Keratinocyte (primary cell): ENCODE measurements at regions not wholly inside any gene's neighbourhood (a gene's known extent, or its start where the extent isn't known, plus 50 kb on each side); places are given as distances from the start of the nearest gene placed in this dataset.

Experiments used
- DNase-seq: peaks from one replicate; pipeline ENCODE4 v3.0.0-alpha.2; 2011; ENCODE audit warnings: low read depth, missing footprints, low spot score
- FAIRE-seq: peaks from 2 replicates; lab custom pipeline; 2011; peaks lifted over from hg19 to GRCh38; lab: Jason Lieb, UNC
- H2AFZ ChIP-seq: 2 replicates; pipeline ENCODE4 v1.6.0; 2012; ENCODE audit warnings: low read length, control low read depth, inconsistent platforms; ENCODE audit not compliant: control insufficient read depth
- H3K27ac ChIP-seq: 2 replicates; pipeline ENCODE4 v1.5.1; 2011; ENCODE audit warnings: low read length; ENCODE audit not compliant: control insufficient read depth, insufficient read depth
- H3K27me3 ChIP-seq: 3 replicates; pipeline ENCODE4 v1.6.0; 2011; ENCODE audit warnings: low read length; ENCODE audit not compliant: control insufficient read depth, insufficient read depth; ENCODE audit errors: extremely low read depth
- H3K36me3 ChIP-seq, 2 experiments: 2 replicates in 1 of 2; 3 replicates in 1 of 2; pipeline ENCODE4 v1.5.1; 2011; ENCODE audit warnings: low read length in 2 of 2, mild to moderate bottlenecking in 1 of 2; ENCODE audit not compliant: control insufficient read depth in 2 of 2, insufficient read depth in 2 of 2; ENCODE audit errors: extremely low read depth in 1 of 2
- H3K4me1 ChIP-seq: 3 replicates; pipeline ENCODE4 v1.5.1; 2011; ENCODE audit warnings: low read length; ENCODE audit not compliant: control insufficient read depth, insufficient read depth; ENCODE audit errors: extremely low read depth
- H3K4me2 ChIP-seq: 3 replicates; pipeline ENCODE4 v1.6.0; 2011; ENCODE audit warnings: low read depth, low read length; ENCODE audit not compliant: control insufficient read depth, insufficient read depth; ENCODE audit errors: extremely low read depth
- H3K4me3 ChIP-seq, 3 experiments: fragments of 200-600 bp in 1 of 3; sonication (generic) in 1 of 3; 2 replicates in 2 of 3; 3 replicates in 1 of 3; pipeline ENCODE4 v1.5.1; 2011 to 2016; ENCODE audit warnings: low read length in 3 of 3, mild to moderate bottlenecking in 3 of 3, control low read depth in 2 of 3, inconsistent platforms in 1 of 3, low read depth in 1 of 3, mixed read lengths in 1 of 3, mixed run types in 1 of 3, moderate library complexity in 1 of 3; ENCODE audit not compliant: control insufficient read depth in 2 of 3, insufficient read depth in 2 of 3; ENCODE audit errors: extremely low read depth in 1 of 3
- H3K79me2 ChIP-seq: 2 replicates; pipeline ENCODE4 v1.6.0; 2012; ENCODE audit warnings: low read length; ENCODE audit not compliant: control insufficient read depth, insufficient read depth
- H3K9ac ChIP-seq: 3 replicates; pipeline ENCODE4 v1.6.0; 2011; ENCODE audit warnings: low read length; ENCODE audit not compliant: control insufficient read depth, insufficient read depth; ENCODE audit errors: extremely low read depth
- H3K9me1 ChIP-seq: 3 replicates; pipeline ENCODE4 v1.6.0; 2011; ENCODE audit warnings: low read length; ENCODE audit not compliant: control insufficient read depth, insufficient read depth; ENCODE audit errors: extremely low read depth
- H3K9me3 ChIP-seq: 2 replicates; pipeline ENCODE4 v1.5.1; 2012; ENCODE audit warnings: low read depth, low read length; ENCODE audit not compliant: control insufficient read depth
- H4K20me1 ChIP-seq: 3 replicates; pipeline ENCODE4 v1.6.0; 2011; ENCODE audit warnings: low read length; ENCODE audit not compliant: control insufficient read depth, insufficient read depth; ENCODE audit errors: extremely low read depth
- EZH2 ChIP-seq: IDR thresholded peaks from one replicate; pipeline ENCODE4 v1.6.1; 2012; ENCODE audit warnings: inconsistent platforms, mild to moderate bottlenecking, low read length, moderate library complexity
- dilution Hi-C: fragments of 300-500 bp; cut with MboI; formaldehyde crosslinking; loops from one replicate; pipeline ENCODE4 v1.7.0; 2020; ENCODE audit warnings: low sequenced_read_pairs; ENCODE audit not compliant: extremely low pct_ligation_motif_present
- TF ChIP-seq, protein P1 (sequence below), 3 experiments: IDR thresholded peaks in 1 of 3; conservative IDR thresholded peaks in 1 of 3; optimal IDR thresholded peaks in 1 of 3; 2 replicates in 2 of 3; 3 replicates in 1 of 3; pipeline versions ENCODE3 to v1.5.1; 2011; ENCODE audit warnings: low read length in 3 of 3, mild to moderate bottlenecking in 3 of 3, moderate library complexity in 2 of 3, control low read depth in 1 of 3, inconsistent platforms in 1 of 3; ENCODE audit not compliant: insufficient read depth in 2 of 3; ENCODE audit errors: extremely low read depth in 1 of 3

DNA sequence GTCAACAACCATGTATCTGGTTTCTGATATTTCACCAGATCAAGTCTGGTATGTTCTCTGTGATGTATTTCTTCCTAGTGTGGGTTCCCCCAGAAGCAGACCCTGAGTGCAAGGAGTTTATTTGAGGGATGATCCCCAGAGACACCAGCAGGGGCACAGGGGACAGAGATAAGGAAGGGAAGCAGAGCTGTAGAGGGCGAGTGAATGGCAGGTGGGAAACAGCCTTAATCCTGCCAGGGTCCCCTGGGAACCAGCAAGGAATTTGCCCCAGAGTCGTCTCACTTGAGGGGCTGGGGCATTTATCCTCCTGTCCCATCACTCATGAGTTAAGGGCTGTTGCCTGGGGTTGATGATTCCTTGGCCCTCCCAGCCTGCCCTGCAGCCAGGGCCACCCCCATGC, 206.4 kb upstream of the BCOR start:
- Histone ChIP-seq H2AFZ (no peak overlapping the region), H3K79me2 (no peaks in the 10 kb centered on the region), H3K9ac (no peak overlapping the region), H3K9me1 (no peaks in the 10 kb centered on the region), H4K20me1 (no peaks in the 10 kb centered on the region), H3K27me3 (no peaks in the 10 kb centered on the region), H3K4me1 (no peaks in the 10 kb centered on the region), H3K27ac (no peak overlapping the region), H3K36me3 (no peaks in the 10 kb centered on the region), H3K4me2 (no peak overlapping the region), H3K4me3 (no peak overlapping the region), H3K9me3 (no peaks in the 10 kb centered on the region)
- dilution Hi-C loops = no loop called here
- FAIRE-seq (no peak), DNase-seq (no peak)
- TF ChIP-seq, protein P1, sequence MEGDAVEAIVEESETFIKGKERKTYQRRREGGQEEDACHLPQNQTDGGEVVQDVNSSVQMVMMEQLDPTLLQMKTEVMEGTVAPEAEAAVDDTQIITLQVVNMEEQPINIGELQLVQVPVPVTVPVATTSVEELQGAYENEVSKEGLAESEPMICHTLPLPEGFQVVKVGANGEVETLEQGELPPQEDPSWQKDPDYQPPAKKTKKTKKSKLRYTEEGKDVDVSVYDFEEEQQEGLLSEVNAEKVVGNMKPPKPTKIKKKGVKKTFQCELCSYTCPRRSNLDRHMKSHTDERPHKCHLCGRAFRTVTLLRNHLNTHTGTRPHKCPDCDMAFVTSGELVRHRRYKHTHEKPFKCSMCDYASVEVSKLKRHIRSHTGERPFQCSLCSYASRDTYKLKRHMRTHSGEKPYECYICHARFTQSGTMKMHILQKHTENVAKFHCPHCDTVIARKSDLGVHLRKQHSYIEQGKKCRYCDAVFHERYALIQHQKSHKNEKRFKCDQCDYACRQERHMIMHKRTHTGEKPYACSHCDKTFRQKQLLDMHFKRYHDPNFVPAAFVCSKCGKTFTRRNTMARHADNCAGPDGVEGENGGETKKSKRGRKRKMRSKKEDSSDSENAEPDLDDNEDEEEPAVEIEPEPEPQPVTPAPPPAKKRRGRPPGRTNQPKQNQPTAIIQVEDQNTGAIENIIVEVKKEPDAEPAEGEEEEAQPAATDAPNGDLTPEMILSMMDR (optimal IDR thresholded peaks at IDR 0.05 in 1 of 3, IDR thresholded peaks at IDR 0.05 in 1 of 3, conservative IDR thresholded peaks at IDR 0.05 in 1 of 3; ENCODE audit: extremely low read depth in 1 of 3, insufficient read depth in 2 of 3, low read length in 3 of 3) = no peak
- no peak for TF ChIP-seq EZH2

DNA sequence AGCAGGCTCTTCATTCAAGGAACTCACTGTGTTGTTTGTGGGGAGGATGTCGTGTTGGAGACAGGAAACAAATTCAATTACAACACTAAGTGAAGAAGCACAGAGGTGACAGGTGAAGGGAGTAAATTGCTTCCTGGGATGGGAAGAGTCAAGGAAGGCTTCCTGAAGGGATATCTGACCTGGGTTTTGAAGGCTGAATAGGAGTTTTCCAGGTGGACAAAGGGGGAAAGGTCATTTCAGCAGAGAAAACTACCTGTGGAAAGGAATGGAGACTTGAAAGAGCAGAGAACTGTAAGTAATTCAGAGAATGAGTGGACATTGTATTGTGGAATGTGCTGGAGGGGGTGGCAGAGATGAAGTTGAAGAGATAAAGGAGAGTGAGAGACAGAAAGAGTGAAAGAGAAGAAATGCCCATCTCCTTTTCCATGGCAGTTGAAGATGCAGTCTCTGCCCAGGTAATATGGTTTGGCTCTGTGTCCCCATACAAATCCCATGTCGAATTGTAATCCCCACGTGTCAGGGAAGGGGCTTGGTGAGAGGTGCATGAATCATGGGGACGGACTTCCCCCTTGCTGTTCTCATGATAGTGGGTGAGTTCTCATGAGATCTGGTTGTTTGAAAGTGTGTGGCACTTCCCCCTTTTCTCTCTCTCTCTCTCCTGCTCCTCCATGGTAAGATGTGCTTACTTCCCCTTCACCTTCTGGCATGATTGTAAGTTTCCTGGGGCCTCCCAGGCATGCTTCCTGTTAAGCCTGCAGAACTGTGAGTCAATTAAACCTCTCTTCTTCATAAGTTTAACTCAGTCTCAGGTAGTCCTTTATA, 205.7 kb upstream of the BCOR start:
- no peaks in the 10 kb centered on the region for H3K9me1 ChIP-seq
- H2AFZ ChIP-seq = no peak overlapping the region
- FAIRE-seq (no peak), DNase-seq (no peak)
- no peak overlapping the region for H3K27ac ChIP-seq
- H3K4me1 ChIP-seq = no peaks in the 10 kb centered on the region
- no peak overlapping the region for H3K9ac ChIP-seq
- TF ChIP-seq, protein P1 (optimal IDR thresholded peaks at IDR 0.05 in 1 of 3, IDR thresholded peaks at IDR 0.05 in 1 of 3, conservative IDR thresholded peaks at IDR 0.05 in 1 of 3; ENCODE audit: extremely low read depth in 1 of 3, insufficient read depth in 2 of 3, low read length in 3 of 3) = no peak
- no peak for TF ChIP-seq EZH2
- H3K79me2 ChIP-seq = no peaks in the 10 kb centered on the region
- H4K20me1 ChIP-seq = no peaks in the 10 kb centered on the region
- H3K36me3 ChIP-seq = no peaks in the 10 kb centered on the region
- H3K27me3 ChIP-seq = no peaks in the 10 kb centered on the region
- H3K4me2 ChIP-seq = no peak overlapping the region
- H3K9me3 ChIP-seq = no peaks in the 10 kb centered on the region
- dilution Hi-C loops = no loop called here
- H3K4me3 ChIP-seq = no peak overlapping the region
